Ammon's horn (tissue), 1 donor: ENCODE measurements at regions not wholly inside any gene's neighbourhood (a gene's known extent, or its start where the extent isn't known, plus 50 kb on each side); places are given as distances from the start of the nearest gene placed in this dataset.

Experiments used
- DNase-seq: peaks from one replicate; pipeline ENCODE4 v3.0.0-alpha.2; 2016; ENCODE audit warnings: low spot score

DNA sequence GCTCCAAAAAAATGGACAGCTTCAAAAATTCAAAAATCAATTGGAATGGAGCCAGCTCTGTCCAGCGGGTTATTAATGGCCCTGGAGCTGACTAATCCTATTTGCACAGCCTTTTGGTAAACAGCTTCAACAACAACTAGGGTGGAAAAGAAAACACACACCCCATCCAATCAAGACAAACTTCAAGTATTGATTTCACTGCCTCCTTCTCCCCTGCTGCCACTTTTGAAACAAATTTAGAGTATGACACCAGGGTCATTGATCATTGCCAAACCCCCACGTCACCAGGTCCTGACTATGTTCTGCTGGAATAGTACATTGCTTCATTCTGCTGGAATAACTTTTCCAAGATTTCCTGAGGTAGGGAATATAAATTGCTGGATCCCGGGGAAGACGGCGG, 56.8 kb upstream of the GTF3A start:
- no peak for DNase-seq

DNA sequence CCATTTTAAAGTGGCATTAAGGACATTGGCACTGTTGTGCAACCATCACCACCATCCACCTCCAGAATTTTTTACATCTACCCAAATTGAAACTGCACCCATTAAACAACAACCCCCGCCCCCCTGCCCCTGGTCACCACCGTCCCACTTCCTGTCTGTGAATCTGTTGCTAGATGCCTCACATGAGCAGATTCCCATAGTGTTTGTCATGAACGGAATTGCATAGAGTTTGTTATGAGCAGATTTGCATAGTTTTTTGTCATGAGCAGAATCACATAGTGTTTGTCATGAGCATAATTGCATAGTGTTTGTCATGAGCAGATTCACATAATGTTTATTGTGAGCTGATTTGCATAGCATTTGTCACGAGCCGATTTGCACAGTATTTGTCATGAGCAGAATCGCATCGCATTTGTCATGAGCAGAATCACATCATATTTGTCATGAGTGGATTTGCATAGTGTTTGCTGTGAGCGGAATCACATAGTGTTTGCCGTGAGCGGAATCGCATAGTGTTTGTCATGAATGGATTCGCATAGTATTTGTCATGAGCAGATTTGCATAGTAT, 54.0 kb upstream of the GTF3A start:
- DNase-seq: no peak

DNA sequence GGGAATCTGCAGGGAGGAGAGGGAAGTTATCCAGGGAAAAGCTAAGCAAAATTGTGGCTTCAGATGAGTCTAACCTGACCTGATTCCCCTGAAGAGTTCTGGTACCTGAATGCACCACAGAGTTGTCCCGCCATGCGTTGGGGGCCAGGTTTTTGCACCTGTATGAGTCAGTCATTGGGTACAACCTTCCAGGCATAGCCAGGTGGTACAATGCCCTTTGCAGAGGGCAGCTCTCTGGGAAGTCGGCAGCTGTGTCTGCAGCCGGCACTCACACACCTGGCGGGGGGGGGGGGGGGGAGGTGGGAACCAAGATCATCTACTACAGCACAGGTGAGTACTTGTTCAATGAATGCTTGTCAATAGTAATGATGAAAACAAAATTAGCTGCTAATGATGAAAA, 52.5 kb upstream of the GTF3A start:
- DNase-seq: no peak

- DNase-seq: no peak
Observed at GRCh38 chr13:27372896-27373295, 51.5 kb upstream of the GTF3A start.

GRCh38 chr13:27374126-27374613, 50.2 kb upstream of the GTF3A start:
- DNase-seq: no peak
